Skin of body (tissue), 1 donor: ENCODE measurements at regions not wholly inside any gene's neighbourhood (a gene's known extent, or its start where the extent isn't known, plus 50 kb on each side); places are given as distances from the start of the nearest gene placed in this dataset.
"Not testable (repeated sequence)": the region's sequence is repeated elsewhere in the genome, so short reads cannot be mapped to it uniquely, and the experiment has no call there.

ENCODE experiments used
- DNase-seq: peaks from one replicate; lab custom pipeline; 2025; lab: John Stamatoyannopoulos, UW

DNA sequence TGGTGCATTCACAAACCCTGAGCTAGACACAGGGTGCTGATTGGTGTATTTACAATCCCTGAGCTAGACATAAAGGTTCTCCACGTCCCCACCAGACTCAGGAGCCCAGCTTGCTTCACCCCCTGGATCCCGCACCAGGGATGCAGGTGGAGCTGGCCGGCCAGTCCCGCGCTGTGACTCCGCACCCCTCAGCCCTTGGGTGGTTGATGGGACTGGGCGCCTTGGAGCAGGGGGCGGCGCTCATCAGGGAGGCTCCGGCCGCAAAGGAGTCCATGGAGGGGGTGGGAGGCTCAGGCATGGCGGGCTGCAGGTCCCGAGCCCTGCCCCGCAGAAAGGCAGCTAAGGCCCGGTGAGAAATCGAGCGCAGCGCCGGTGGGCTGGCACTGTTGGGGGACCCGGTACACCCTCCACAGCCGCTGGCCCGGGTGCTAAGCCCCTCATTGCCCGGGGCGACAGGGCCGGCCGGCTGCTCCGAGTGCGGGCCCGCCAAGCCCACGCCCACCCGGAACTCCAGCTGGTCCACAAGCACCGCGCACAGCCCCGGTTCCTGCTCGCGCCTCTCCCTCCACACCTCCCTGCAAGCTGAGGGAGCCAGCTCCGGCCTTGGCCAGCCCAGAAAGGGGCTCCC lies 167.6 kb downstream of the VEGFC start:
- not testable (repeated sequence) for DNase-seq

DNA sequence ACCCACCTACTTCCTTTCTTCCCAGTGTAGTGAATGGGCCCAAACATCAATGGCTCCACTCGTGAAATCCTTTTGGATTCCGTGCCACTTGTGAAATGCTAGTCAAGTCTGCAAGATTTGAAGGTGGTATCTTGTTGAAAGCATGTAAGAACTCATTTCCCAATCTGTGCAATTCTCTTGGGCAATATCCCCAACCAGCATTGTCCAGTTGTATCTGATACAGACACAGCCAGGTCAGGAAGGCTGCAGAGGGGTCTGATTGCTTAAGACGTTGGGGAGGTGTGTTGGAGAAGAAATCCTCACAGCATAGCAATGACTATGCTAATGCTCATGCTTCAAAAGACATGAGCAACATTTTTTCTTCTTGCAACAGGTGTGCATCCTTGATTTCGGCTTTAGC lies 164.8 kb downstream of the VEGFC start:
- DNase-seq, result no peak

DNA sequence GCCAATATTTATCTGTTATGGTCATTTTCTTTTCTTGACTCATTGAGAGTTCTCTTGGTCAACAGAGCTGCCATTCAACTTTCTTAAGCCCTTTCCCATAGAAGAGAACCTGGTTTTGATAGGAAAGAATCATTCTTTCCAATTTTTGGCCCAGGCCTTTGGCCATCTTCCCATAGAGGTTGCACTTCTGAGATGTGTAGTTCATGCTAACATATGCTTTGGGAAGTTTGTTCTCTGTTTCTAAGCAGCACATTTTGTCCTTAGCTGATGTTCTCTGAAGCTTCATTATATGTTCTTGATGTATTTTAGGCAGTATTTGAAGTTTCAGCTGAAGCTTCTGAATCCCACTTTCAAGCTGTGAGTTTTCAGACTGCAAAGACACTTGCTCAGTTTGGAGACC lies 161.1 kb downstream of the VEGFC start:
- no peak for DNase-seq
